Mammary epithelial cell (primary cell): ENCODE measurements at regions not wholly inside any gene's neighbourhood (a gene's known extent, or its start where the extent isn't known, plus 50 kb on each side); places are given as distances from the start of the nearest gene placed in this dataset.

ENCODE experiments used
- EZH2 ChIP-seq: IDR thresholded peaks from 2 replicates; pipeline ENCODE4 v1.6.1; 2012; ENCODE audit warnings: low read length, inconsistent platforms, borderline replicate concordance
- TF ChIP-seq, protein P1 (sequence below), 2 donors: IDR thresholded peaks in 1 of 2; conservative IDR thresholded peaks in 1 of 2; 2 replicates each; pipeline ENCODE4 v1.5.1; 2011 to 2012; ENCODE audit warnings: inconsistent platforms in 2 of 2, low read length in 2 of 2, mild to moderate bottlenecking in 2 of 2, control low read depth in 1 of 2, low read depth in 1 of 2; ENCODE audit not compliant: insufficient read depth in 1 of 2; ENCODE audit errors: extremely low read depth in 1 of 2

DNA sequence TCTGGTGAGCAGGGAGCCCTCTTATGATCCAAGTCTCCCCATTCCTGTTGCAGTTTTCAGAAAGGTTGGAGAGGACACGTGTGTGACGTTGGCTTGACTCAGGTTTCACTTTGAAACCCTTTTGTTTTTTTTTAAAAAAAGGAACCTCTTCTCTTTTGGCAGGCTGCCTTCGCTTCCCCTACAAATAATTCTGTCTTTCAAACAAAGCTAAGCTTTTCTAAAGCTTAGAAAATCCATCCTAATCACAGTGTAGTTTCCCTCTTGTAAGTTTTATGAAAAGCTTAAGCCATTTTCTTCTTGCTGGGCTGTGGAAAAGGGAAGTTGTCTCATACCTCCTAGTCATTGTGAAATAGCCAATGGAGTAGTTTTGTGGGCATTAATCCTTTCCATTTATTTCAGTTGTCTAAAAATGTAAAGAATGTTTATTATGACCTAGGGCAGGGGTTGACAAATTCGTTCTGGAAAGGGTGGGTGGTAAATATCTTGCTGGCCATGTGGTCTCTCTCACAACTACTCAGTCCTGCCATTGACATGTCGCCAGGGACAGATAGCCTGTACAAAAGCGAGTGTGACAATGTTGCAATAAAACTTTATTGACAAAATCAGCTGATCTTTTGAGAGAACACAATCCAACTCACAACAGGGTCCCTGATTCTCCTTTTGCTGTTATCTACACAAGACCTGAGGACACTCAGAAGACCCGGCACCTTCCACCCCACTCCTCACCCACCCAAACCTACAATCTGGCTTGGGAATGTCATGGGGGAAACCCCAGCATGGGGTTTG is 878.8 kb downstream of the RNF144A start:
- TF ChIP-seq, protein P1, sequence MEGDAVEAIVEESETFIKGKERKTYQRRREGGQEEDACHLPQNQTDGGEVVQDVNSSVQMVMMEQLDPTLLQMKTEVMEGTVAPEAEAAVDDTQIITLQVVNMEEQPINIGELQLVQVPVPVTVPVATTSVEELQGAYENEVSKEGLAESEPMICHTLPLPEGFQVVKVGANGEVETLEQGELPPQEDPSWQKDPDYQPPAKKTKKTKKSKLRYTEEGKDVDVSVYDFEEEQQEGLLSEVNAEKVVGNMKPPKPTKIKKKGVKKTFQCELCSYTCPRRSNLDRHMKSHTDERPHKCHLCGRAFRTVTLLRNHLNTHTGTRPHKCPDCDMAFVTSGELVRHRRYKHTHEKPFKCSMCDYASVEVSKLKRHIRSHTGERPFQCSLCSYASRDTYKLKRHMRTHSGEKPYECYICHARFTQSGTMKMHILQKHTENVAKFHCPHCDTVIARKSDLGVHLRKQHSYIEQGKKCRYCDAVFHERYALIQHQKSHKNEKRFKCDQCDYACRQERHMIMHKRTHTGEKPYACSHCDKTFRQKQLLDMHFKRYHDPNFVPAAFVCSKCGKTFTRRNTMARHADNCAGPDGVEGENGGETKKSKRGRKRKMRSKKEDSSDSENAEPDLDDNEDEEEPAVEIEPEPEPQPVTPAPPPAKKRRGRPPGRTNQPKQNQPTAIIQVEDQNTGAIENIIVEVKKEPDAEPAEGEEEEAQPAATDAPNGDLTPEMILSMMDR (conservative IDR thresholded peaks at IDR 0.05 in 1 of 2, IDR thresholded peaks at IDR 0.05 in 1 of 2; ENCODE audit: extremely low read depth in 1 of 2, insufficient read depth in 1 of 2, low read depth in 1 of 2, low read length in 2 of 2): no peak
- no peak for TF ChIP-seq EZH2
